ENCODE measurements at regions not wholly inside any gene's neighbourhood (a gene's known extent, or its start where the extent isn't known, plus 50 kb on each side); places are given as distances from the start of the nearest gene placed in this dataset.

DNA sequence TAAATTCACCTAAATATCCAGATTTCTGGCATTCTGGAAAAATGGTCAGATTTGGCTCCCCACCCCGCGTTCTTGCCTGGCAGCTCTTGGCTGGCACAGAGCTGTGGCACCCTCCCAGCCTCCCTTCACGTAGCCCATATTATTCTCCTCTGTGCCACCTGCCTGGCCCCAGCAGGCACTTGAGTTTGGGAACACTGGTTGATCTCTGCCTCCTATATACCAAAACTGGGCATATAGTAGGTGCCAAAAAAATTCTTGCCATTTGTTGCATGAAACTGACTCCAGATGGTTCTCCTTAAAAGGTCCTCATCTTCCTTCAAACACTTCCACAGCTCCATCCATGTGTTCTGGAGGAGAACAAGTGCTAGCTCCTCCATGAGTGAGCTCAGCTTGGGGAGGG is 167.0 kb downstream of the RPS24 start:
- no peak for TF ChIP-seq POLR2A (IDR thresholded peaks at IDR 0.05; ENCODE audit: low read depth, low read length)
- DNase-seq (ENCODE audit: insufficient read length, low spot score) (no peak), FAIRE-seq (no peak)

- TF ChIP-seq POLR2A (IDR thresholded peaks at IDR 0.05; ENCODE audit: low read depth, low read length), result no peak
- no peak for FAIRE-seq
- DNase-seq (ENCODE audit: insufficient read length, low spot score), result no peak
Measured at GRCh38 chr10:78202386-78202785, 168.7 kb downstream of the RPS24 start.

DNA sequence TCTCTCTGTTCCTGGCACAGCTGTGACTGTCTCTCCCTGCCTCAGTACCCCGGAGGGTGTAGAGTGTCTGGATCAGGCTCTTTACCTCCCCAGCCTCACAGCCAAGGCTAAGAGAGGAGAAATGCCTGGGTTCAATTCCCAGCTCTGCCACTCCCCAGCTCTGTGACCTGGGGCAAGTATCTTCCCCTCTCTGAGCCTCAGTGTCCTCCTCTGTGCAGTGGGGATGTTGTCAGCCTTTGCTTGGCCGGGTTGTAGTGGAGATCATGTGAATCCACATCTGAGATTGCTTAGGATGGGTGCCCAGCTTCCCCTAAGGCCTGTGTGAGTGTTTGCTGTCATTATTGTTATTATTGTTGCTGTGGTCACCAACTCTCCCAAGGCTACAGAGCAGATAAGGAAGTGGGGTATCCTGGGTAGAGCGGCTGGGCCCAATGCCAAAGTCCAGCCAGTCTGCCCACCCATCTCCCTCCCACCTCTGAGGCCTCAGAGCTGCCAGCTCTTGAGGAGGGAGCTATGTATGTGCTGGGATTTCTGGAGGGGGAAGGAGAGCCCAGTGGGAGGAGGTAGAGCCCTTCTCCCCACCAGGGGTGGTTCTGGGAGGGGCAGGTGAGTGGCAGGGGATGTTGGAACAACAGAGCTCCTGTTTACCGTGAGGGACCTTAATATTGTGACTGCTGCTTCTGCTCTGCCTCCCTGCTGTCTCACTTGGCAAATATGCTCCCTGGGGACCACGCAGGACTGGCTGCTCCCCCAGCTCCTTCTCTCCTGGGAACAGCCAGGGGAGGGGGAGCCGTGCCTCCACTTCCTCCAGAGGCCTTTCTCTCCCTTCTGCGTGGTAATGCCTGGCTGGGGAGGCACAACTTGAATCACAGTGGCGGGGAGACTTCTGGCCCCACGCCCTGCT is 170.5 kb downstream of the RPS24 start:
- FAIRE-seq, result no peak
- no peak for TF ChIP-seq POLR2A (IDR thresholded peaks at IDR 0.05; ENCODE audit: low read depth, low read length)
- DNase-seq (ENCODE audit: insufficient read length, low spot score), result no peak

GRCh38 chr10:78205457-78206016 is 171.9 kb downstream of the RPS24 start:
- FAIRE-seq (no peak), DNase-seq (ENCODE audit: insufficient read length, low spot score) (no peak)
- TF ChIP-seq POLR2A (IDR thresholded peaks at IDR 0.05; ENCODE audit: low read depth, low read length), result no peak

DNA sequence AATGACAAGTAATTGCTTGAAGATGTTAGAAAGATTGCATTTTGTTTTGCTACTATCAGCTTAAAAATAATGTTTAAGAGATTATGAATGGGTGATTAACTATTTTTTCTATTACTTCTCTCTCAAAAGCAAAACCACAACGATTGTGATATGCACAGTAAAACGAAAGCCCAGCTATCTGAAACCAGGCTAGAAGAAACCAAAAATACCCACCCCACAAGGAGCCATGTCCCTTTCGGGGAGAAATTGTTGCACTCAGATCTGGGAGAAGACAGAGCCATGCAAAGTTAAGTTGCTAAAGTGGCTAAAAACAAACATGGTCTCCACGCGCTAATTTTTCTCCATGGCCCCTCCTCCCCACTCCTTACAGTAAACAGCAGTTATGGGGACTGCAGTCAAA is 173.6 kb downstream of the RPS24 start:
- FAIRE-seq (no peak), DNase-seq (ENCODE audit: insufficient read length, low spot score) (no peak)
- TF ChIP-seq POLR2A (IDR thresholded peaks at IDR 0.05; ENCODE audit: low read depth, low read length), result no peak

- no peak for FAIRE-seq
- DNase-seq (ENCODE audit: insufficient read length, low spot score), result no peak
- no peak for TF ChIP-seq POLR2A (IDR thresholded peaks at IDR 0.05; ENCODE audit: low read depth, low read length)
Measured at GRCh38 chr10:78207776-78208175, 174.1 kb downstream of the RPS24 start.

GRCh38 chr10:78209970-78210369 is 176.3 kb downstream of the RPS24 start:
- no peak for DNase-seq (ENCODE audit: insufficient read length, low spot score)
- no peak for FAIRE-seq
- no peak for TF ChIP-seq POLR2A (IDR thresholded peaks at IDR 0.05; ENCODE audit: low read depth, low read length)

- FAIRE-seq, result no peak
- no peak for TF ChIP-seq POLR2A (IDR thresholded peaks at IDR 0.05; ENCODE audit: low read depth, low read length)
Measured at GRCh38 chr10:78210548-78210947, 176.9 kb downstream of the RPS24 start.

DNA sequence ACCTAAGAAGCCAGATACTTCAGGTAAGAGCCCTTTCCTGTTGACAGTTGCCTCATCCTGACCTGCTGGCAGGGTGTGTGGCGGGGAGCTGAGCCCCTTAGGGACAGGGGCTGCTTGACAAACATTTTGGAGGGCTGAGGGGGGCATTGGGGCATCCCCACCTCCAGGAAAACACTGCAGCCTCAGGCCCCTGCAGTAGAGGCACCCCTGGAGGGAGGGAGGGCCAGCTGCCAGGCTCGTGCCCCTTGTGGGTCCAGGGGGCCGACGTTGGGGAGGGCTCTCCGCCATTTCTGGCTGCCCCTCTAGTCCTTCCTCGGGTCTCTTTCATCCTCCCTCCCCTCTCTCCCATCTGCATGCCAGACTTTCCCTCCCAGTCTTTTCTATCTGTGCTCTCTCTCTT is 177.3 kb downstream of the RPS24 start:
- no peak for TF ChIP-seq POLR2A (IDR thresholded peaks at IDR 0.05; ENCODE audit: low read depth, low read length)
- DNase-seq (ENCODE audit: insufficient read length, low spot score) (no peak), FAIRE-seq (no peak)

More at GRCh38 chr10:78210548-78210947, 176.9 kb downstream of the RPS24 start:
- DNase-seq (ENCODE audit: insufficient read length, low spot score), result no peak

GRCh38 chr10:78211561-78212051 is 177.9 kb downstream of the RPS24 start:
- TF ChIP-seq POLR2A (IDR thresholded peaks at IDR 0.05; ENCODE audit: low read depth, low read length), result no peak
- peak; percentile 72 for DNase-seq (ENCODE audit: insufficient read length, low spot score)
- FAIRE-seq, result no peak

DNA sequence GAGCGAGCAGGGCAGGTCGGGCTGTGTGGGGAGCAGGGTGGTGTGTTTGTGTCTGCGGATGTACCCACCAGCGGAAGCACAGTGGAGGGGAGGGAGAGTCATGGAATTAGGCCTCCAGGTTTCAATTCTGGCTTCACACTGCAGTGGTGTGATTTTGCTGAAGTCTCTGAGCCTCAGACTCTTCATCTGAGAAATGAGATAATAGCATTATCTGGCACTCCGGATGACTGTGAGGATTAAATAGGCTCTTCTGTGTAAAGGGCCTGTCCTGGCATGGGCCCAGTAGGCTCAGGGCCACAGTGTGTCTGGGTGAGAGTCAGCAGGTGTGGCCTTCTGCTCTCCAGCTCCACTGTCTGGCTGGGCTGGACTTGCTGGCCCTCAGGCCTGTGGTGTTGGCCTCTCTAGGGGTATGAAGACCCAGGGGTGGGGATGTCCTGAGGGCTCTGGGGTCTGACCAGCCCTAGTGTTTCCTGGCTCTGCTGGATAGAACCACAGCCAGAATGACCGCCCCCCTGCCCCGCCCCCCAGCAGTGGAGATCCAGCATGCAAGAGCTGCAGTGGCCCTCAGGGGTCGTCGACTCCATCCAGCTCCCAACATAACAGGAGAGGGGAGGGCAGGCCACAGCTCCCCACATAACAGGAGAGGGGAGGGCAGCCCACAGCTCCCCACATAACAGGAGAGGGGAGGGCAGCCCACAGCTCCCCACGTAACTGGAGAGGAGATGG is 178.6 kb downstream of the RPS24 start:
- TF ChIP-seq POLR2A (IDR thresholded peaks at IDR 0.05; ENCODE audit: low read depth, low read length), result no peak
- DNase-seq (ENCODE audit: insufficient read length, low spot score) (peak; percentile 50), FAIRE-seq (no peak)

DNA sequence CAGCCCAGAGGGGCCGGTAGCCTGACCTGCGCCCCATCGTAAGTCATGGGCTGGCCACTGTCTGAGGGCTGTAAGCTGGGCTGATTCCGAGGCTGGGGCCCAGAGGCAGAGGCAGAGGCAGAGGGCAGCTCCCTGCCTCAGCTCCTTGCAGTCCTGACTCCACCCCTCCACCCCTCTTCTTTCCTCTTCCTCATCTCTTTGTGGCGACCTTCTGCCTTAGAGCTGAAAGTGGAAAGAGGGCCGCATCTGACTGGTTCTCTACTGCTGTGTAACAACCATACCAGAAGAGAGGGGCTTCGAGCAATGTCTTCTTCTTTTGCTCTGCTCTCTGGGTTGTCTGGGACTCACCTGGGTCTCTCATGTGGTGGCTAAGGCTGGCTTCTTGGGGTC is 179.1 kb downstream of the RPS24 start:
- TF ChIP-seq POLR2A (IDR thresholded peaks at IDR 0.05; ENCODE audit: low read depth, low read length), result no peak
- DNase-seq (ENCODE audit: insufficient read length, low spot score), result no peak
- FAIRE-seq, result no peak

GRCh38 chr10:78214955-78215354 is 181.3 kb downstream of the RPS24 start:
- no peak for DNase-seq (ENCODE audit: insufficient read length, low spot score)
- TF ChIP-seq POLR2A (IDR thresholded peaks at IDR 0.05; ENCODE audit: low read depth, low read length), result no peak
- FAIRE-seq, result no peak

DNA sequence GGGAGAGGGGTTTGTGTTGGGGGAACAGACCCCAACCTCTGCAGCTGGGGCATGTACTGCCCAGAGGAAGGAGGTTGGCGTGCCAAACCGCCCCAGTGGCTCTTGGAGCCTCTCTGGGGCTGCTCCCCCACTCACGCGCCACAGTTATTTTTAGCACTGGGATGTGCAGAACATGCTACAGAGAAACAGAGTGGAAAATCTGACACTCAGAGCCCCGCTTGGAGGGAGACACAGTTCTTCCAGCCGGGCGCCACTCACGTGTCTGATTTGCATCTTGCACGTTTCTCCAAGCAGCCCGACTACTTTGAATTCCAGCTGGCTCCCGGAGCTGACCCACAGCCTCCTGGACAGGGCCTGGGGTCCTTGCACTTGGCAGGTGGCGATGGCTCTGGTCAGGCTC is 182.0 kb downstream of the RPS24 start:
- FAIRE-seq (no peak), DNase-seq (ENCODE audit: insufficient read length, low spot score) (no peak)
- no peak for TF ChIP-seq POLR2A (IDR thresholded peaks at IDR 0.05; ENCODE audit: low read depth, low read length)

Measured in H54 (cell line).